Stimulated activated CD8-positive, alpha-beta memory T cell treated with anti-CD3 and anti-CD28 coated beads, Interleukin-4, amount 100 ng/mL, for 48 hours (primary cell): ENCODE measurements at regions not wholly inside any gene's neighbourhood (a gene's known extent, or its start where the extent isn't known, plus 50 kb on each side); places are given as distances from the start of the nearest gene placed in this dataset.
"Not testable (repeated sequence)": the region's sequence is repeated elsewhere in the genome, so short reads cannot be mapped to it uniquely, and the experiment has no call there.

Source experiments
- DNase-seq: peaks from one replicate; pipeline ENCODE4 v3.0.0-alpha.2; 2020

GRCh38 chr6:145087034-145087433 lies 648.3 kb downstream of the EPM2A start:
- no peak for DNase-seq

GRCh38 chr6:145090801-145091585 lies 644.3 kb downstream of the EPM2A start:
- no peak for DNase-seq

DNA sequence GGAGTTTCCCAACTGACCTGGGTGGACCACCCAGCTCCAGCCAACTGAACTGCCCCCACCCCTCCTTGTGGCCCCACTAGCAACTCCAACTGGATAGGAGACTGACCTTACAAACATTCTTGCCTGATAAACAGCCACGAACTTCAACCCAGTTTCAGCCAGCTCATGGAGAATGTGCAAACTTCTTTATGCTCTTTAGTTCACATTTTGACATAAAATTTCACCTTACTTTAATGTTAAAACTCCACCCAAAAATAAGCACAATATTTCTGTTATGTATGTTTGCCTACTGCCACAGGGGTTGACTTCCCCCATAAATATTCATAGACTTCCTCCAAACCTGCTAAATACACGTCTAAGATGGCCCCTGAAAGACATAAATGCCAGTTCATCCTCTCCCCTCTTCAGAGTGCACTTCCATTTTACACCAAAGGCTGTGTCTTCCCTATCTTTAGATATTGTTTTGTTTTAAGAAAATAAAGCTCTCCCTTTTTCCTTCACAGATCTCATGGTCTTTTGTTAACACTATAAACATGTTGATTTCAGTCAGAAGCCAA lies 643.7 kb downstream of the EPM2A start:
- no peak for DNase-seq

GRCh38 chr6:145092554-145092953 lies 642.8 kb downstream of the EPM2A start:
- DNase-seq = no peak

- DNase-seq = no peak
Measured at GRCh38 chr6:145093226-145093625, 642.1 kb downstream of the EPM2A start.

GRCh38 chr6:145096846-145097245 lies 638.5 kb downstream of the EPM2A start:
- no peak for DNase-seq

- DNase-seq = not testable (repeated sequence)
Measured at GRCh38 chr6:145098127-145098526, 637.2 kb downstream of the EPM2A start.

GRCh38 chr6:145099713-145100112 lies 635.6 kb downstream of the EPM2A start:
- DNase-seq = no peak

- DNase-seq = no peak
Measured at GRCh38 chr6:145110109-145110508, 625.2 kb downstream of the EPM2A start.

DNA sequence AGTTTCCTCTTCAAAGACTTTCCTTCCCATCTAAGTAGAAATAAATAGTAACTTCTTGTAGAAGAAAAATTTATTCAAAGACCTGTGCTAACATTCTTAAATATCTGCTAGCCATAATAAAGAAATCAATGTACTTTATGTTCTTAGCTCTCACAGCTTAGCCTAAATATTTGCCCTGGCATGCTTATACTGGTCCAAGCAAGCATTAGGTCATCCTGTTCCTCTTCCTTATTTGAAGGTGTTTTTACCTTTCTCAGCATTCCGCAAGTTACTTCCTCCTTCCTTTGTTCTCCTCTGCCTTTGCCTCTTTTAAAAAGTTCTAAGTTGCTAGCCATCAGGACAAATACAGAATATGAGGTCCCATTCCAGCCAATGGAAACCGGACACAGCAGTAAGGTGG lies 623.9 kb downstream of the EPM2A start:
- not testable (repeated sequence) for DNase-seq

- DNase-seq = no peak
Measured at GRCh38 chr6:145112711-145113148, 622.6 kb downstream of the EPM2A start.

DNA sequence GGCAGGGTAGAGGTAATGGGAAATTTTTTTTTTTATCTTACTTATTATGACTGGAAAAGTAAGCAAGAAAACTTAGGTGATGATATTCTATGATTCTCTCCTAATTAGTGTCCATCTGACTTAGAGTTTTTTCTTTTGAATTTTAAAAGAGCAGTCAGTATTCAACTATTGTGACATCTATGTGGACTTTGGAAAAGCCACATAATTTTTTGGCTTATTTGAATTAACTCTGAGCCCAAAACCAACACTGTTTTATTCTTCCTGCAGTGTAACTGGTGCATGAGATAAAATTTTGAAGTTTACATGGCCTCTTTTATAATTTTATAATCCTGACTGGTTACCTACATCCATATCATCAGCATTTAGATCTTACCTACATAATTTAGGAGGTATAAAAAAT lies 619.7 kb downstream of the EPM2A start:
- no peak for DNase-seq

GRCh38 chr6:145116591-145117178 lies 618.6 kb downstream of the EPM2A start:
- no peak for DNase-seq

- DNase-seq = no peak
Measured at GRCh38 chr6:145118224-145118623, 617.1 kb downstream of the EPM2A start.

GRCh38 chr6:145119081-145119480 lies 616.2 kb downstream of the EPM2A start:
- no peak for DNase-seq

GRCh38 chr6:145132709-145133108 lies 602.6 kb downstream of the EPM2A start:
- DNase-seq = no peak

DNA sequence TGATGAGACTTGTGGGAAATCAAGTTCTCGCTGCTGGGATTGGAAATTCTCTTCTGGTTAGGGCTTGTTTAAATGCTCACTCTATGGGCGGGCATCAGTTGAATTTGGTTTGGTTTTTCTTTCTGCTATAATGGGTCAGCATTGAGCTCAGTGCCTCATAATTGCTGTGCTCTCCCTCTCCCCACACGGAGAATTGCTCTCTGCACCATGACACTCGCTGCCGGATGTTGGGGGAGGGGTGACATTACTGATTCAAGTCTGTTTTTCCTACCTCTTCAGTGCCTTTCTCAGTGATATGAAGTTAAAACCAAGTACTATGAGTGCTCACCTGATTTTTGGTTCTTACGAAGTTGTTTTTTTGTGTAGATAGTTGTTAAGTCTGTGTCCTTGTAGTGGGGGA lies 599.6 kb downstream of the EPM2A start:
- DNase-seq = no peak

DNA sequence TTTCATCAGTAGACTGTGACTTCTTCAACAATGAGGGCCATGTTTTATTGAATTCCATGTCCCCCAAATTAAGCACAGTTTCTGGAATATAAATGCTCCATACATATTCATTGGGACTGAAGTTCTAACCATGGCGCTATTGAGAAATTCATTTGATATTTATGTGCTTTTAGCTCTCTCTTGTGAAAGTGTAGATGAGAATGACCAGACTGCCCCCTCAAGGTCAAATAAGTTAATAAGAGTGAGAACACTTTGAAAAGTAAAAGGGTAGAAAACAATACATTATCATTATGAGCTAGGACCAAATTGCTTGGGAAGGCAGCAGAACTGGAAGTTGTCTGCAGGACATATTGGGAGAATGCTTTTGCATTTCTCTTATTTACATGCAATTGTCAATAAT lies 597.9 kb downstream of the EPM2A start:
- no peak for DNase-seq

GRCh38 chr6:145138469-145139139 lies 596.7 kb downstream of the EPM2A start:
- no peak for DNase-seq

GRCh38 chr6:145139140-145139850 lies 596.0 kb downstream of the EPM2A start:
- DNase-seq = no peak

DNA sequence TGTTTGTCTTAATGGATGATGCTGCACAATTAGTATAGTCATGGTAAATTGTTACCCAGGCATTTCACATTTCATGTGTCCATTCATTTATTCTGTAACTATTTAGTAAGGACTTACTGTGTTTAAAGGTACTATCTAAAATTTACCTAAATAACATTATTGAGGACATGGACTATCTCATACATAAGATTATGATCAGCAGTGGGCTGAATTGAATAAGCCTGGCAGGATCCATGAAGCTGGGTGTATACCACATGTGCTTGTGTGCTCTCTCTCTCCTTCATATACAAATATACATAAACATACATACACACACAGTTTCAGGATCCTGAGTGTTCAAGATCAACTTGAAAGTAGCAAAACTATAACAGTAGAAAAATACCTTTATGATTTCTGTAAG lies 595.4 kb downstream of the EPM2A start:
- DNase-seq = no peak

DNA sequence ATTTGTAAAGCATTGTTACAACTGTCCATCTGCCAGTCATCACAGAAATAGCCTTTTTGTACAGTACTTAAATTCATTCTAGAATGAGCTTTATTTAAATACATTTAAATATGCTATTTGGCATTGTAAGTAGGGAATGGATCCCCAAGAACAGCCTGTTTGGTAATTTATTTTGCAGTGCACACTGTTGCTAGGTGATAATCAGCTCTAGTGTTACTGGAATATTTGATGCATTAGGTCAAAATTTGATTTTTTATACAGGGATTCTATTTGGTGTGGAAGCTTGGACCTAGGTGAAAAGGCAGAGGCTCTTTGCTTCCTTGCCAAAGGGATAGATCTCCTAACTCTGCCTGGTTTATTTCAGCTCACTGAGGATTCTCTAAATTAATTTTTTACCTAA lies 593.7 kb downstream of the EPM2A start:
- no peak for DNase-seq

DNA sequence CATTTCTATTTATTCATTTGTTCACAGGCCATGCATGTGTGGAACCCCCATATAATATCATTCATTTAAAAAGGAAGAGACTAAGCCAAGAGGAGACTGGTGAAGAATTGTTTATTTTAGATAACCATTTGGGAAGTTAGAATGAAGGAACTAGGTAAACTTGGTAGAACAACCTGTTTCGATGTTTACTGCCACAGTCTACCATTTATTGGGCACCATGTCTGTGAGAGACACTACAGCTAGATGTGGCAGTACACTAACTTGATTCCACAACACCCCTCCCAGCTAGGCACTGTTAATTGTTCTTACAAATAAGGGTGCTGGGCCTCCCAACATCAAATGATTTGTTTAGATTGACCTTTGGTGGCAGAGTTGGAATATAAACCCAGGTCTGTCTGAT lies 592.4 kb downstream of the EPM2A start:
- DNase-seq = no peak
